ENCODE measurements at regions not wholly inside any gene's neighbourhood (a gene's known extent, or its start where the extent isn't known, plus 50 kb on each side); places are given as distances from the start of the nearest gene placed in this dataset.

DNA sequence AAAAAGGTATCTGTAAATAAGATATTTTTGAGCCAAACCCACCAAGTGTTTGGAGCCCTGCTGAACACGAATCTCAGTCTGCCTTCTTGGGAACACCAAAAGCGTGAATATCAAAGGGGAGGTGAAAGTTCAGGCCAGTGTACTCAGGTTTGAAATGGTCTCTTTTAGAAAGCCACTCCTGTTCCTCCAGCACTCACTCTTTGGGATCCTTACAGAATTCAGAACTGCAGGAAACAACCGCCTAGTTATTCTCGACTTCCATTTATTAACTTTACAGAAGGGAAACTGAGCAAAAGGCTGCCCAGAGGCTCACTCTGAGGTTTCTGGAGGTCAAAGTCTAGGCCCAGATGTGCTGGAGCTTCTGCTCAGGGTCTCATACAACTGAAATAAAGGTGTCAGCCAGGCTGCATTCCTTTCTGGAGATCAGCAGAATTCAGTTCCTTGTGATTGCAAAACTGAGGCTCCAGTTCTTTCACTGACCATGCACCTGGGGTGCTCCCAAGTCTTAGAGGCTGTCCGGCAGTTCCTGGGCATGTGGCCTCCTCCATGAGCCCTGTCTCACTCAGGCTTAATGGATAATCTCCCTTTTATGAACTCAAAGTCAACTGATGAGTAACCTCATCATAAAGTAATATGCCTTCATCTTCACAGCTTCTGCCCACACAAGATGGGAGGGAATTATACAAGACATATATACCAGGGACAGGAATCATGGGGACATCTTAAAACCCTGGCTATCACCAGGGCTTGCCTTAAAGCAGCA lies 65.5 kb upstream of the TNFAIP3 start:
- TF ChIP-seq, protein P1, sequence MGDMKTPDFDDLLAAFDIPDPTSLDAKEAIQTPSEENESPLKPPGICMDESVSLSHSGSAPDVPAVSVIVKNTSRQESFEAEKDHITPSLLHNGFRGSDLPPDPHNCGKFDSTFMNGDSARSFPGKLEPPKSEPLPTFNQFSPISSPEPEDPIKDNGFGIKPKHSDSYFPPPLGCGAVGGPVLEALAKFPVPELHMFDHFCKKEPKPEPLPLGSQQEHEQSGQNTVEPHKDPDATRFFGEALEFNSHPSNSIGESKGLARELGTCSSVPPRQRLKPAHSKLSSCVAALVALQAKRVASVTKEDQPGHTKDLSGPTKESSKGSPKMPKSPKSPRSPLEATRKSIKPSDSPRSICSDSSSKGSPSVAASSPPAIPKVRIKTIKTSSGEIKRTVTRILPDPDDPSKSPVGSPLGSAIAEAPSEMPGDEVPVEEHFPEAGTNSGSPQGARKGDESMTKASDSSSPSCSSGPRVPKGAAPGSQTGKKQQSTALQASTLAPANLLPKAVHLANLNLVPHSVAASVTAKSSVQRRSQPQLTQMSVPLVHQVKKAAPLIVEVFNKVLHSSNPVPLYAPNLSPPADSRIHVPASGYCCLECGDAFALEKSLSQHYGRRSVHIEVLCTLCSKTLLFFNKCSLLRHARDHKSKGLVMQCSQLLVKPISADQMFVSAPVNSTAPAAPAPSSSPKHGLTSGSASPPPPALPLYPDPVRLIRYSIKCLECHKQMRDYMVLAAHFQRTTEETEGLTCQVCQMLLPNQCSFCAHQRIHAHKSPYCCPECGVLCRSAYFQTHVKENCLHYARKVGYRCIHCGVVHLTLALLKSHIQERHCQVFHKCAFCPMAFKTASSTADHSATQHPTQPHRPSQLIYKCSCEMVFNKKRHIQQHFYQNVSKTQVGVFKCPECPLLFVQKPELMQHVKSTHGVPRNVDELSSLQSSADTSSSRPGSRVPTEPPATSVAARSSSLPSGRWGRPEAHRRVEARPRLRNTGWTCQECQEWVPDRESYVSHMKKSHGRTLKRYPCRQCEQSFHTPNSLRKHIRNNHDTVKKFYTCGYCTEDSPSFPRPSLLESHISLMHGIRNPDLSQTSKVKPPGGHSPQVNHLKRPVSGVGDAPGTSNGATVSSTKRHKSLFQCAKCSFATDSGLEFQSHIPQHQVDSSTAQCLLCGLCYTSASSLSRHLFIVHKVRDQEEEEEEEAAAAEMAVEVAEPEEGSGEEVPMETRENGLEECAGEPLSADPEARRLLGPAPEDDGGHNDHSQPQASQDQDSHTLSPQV (IDR thresholded peaks at IDR 0.05), result no peak
- no peak for TF ChIP-seq RAD51 (IDR thresholded peaks at IDR 0.05)
- no peak for TF ChIP-seq PRDM15 (CRISPR knock-in tag; IDR thresholded peaks at IDR 0.05)
- no peak for TF ChIP-seq POLR2AphosphoS5 (IDR thresholded peaks at IDR 0.05; ENCODE audit: low read length)
- no peak for TF ChIP-seq BHLHE40 (IDR thresholded peaks at IDR 0.05; ENCODE audit: borderline replicate concordance in 1 of 2, low read depth in 2 of 2, low read length in 1 of 2)
- no peak for TF ChIP-seq NR2C2 (IDR thresholded peaks at IDR 0.05; ENCODE audit: borderline replicate concordance, control insufficient read depth, insufficient read length, low read depth)
- TF ChIP-seq POLR2A (IDR thresholded peaks at IDR 0.05; ENCODE audit: low read depth, low read length), result no peak
- no peak for TF ChIP-seq CREB1 (IDR thresholded peaks at IDR 0.05; ENCODE audit: low read depth)
- TF ChIP-seq CTCF (IDR thresholded peaks at IDR 0.05 in 2 of 3, conservative IDR thresholded peaks at IDR 0.05 in 1 of 3; ENCODE audit: control insufficient read depth in 2 of 3, extremely low read depth in 1 of 3, insufficient read depth in 1 of 3, low read depth in 3 of 3, low read length in 3 of 3), result no peak
- no peak for TF ChIP-seq MYC (IDR thresholded peaks at IDR 0.05; ENCODE audit: insufficient read depth, insufficient read length, insufficient replicate concordance, low read length, severe bottlenecking)
- no peak for TF ChIP-seq SP1 (IDR thresholded peaks at IDR 0.05; ENCODE audit: low read depth, low read length)
- TF ChIP-seq TCF7 (IDR thresholded peaks at IDR 0.05; ENCODE audit: borderline replicate concordance), result no peak
- no peak for TF ChIP-seq SRF (IDR thresholded peaks at IDR 0.05; ENCODE audit: low read depth in 2 of 2, low read length in 2 of 2)
